Stimulated activated CD4-positive, alpha-beta T cell treated with anti-CD3 and anti-CD28 coated beads, Interleukin-1b, Interleukin-23, amount 100 ng/mL, for 4 hours (primary cell): ENCODE measurements at regions not wholly inside any gene's neighbourhood (a gene's known extent, or its start where the extent isn't known, plus 50 kb on each side); places are given as distances from the start of the nearest gene placed in this dataset.
"Not testable (repeated sequence)": the region's sequence is repeated elsewhere in the genome, so short reads cannot be mapped to it uniquely, and the experiment has no call there.

Source experiments
- DNase-seq, 2 donors: peaks; one replicate each; pipeline ENCODE4 v3.0.0-alpha.2; 2020; ENCODE audit warnings: low read depth in 2 of 2

DNA sequence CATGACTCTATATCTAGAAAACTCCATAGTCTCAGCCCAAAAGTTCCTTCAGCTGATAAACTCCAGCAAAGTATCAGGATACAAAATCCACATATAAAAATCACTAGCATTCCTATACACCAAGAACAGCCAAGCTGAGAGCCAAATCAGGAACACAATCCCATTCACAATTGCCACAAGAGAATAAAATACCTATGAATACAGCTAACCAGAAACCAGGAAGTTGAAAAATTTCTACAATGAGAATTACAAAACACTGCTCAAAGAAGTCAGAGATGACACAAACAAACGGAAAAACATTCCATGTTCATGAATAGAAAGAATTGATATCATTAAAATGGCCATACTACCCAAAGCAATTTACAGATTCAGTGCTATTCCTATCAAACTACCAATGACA lies 61.0 kb upstream of the PKN2 start:
- DNase-seq, result not testable (repeated sequence)
